ENCODE measurements at regions not wholly inside any gene's neighbourhood (a gene's known extent, or its start where the extent isn't known, plus 50 kb on each side); places are given as distances from the start of the nearest gene placed in this dataset.

- Mint-ChIP-seq H3K27ac (ENCODE audit: unreplicated experiment) (no peak overlapping the region), H3K36me3 (ENCODE audit: low read depth, unreplicated experiment) (no peaks in the 10 kb centered on the region), H3K4me3 (ENCODE audit: unreplicated experiment) (no peak overlapping the region), H3K9me3 (ENCODE audit: unreplicated experiment) (no peaks in the 10 kb centered on the region), H3K4me1 (ENCODE audit: unreplicated experiment) (no peaks in the 10 kb centered on the region), H3K27me3 (ENCODE audit: unreplicated experiment) (no peaks in the 10 kb centered on the region)
- TF ChIP-seq, protein P1, sequence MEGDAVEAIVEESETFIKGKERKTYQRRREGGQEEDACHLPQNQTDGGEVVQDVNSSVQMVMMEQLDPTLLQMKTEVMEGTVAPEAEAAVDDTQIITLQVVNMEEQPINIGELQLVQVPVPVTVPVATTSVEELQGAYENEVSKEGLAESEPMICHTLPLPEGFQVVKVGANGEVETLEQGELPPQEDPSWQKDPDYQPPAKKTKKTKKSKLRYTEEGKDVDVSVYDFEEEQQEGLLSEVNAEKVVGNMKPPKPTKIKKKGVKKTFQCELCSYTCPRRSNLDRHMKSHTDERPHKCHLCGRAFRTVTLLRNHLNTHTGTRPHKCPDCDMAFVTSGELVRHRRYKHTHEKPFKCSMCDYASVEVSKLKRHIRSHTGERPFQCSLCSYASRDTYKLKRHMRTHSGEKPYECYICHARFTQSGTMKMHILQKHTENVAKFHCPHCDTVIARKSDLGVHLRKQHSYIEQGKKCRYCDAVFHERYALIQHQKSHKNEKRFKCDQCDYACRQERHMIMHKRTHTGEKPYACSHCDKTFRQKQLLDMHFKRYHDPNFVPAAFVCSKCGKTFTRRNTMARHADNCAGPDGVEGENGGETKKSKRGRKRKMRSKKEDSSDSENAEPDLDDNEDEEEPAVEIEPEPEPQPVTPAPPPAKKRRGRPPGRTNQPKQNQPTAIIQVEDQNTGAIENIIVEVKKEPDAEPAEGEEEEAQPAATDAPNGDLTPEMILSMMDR (IDR thresholded peaks at IDR 0.05; ENCODE audit: unreplicated experiment), result no peak
- no peak for DNase-seq (ENCODE audit: low spot score)
Measured at GRCh38 chr1:30427545-30427944, 295.8 kb downstream of the MATN1 start.

DNA sequence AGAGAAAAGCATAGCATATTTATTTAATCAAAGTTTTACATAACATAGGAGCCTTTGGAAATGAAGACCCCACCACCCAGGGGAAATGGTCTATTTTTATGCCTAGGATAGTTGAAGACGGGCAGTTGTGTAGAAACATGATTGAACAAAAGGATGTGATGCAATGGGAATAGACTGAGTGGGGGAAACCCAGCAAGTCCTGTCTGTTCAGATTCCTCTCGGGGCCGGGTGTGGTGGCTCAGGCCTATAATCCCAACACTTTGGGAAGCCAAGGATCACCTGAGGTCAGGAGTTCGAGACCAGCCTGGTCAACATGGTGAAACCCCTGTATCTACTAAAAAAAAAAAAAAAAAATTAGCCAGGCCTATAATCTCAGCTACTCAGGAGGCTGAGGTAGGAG is 298.3 kb downstream of the MATN1 start:
- Mint-ChIP-seq H3K9me3 (ENCODE audit: unreplicated experiment) (no peaks in the 10 kb centered on the region), H3K4me1 (ENCODE audit: unreplicated experiment) (no peaks in the 10 kb centered on the region), H3K4me3 (ENCODE audit: unreplicated experiment) (no peak overlapping the region), H3K36me3 (ENCODE audit: low read depth, unreplicated experiment) (no peaks in the 10 kb centered on the region), H3K27ac (ENCODE audit: unreplicated experiment) (no peak overlapping the region), H3K27me3 (ENCODE audit: unreplicated experiment) (no peaks in the 10 kb centered on the region)
- no peak for DNase-seq (ENCODE audit: low spot score)
- TF ChIP-seq, protein P1 (IDR thresholded peaks at IDR 0.05; ENCODE audit: unreplicated experiment), result no peak

- H3K4me1 Mint-ChIP-seq (ENCODE audit: unreplicated experiment), result no peaks in the 10 kb centered on the region
- no peaks in the 10 kb centered on the region for H3K9me3 Mint-ChIP-seq (ENCODE audit: unreplicated experiment)
- no peak for DNase-seq (ENCODE audit: low spot score)
- TF ChIP-seq, protein P1 (IDR thresholded peaks at IDR 0.05; ENCODE audit: unreplicated experiment), result no peak
- H3K4me3 Mint-ChIP-seq (ENCODE audit: unreplicated experiment), result no peak overlapping the region
- H3K27ac Mint-ChIP-seq (ENCODE audit: unreplicated experiment), result no peak overlapping the region
- H3K36me3 Mint-ChIP-seq (ENCODE audit: low read depth, unreplicated experiment), result no peaks in the 10 kb centered on the region
- no peaks in the 10 kb centered on the region for H3K27me3 Mint-ChIP-seq (ENCODE audit: unreplicated experiment)
Measured at GRCh38 chr1:30423570-30423969, 299.8 kb downstream of the MATN1 start.

DNA sequence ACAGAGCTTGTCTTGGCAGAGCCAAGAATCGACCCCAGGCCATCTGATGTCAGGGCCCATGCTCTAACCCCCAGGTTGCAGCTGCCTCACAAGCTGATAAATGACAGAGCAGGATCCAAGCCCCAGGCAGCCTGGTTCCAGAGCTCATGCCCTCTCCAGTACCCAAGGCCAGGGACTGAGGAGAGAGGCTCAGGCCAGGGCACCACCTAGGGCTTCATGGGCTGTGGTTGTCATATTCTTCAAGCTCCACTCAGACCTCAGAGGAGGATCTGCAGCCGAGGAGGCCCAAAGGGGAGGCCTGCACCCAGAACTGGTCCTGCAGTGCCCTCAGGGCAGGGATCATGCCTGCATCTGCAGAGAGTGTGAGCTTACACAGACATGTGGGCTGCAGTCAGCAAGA is 301.1 kb downstream of the MATN1 start:
- H3K27me3 Mint-ChIP-seq (ENCODE audit: unreplicated experiment), result no peaks in the 10 kb centered on the region
- H3K36me3 Mint-ChIP-seq (ENCODE audit: low read depth, unreplicated experiment), result no peaks in the 10 kb centered on the region
- H3K4me1 Mint-ChIP-seq (ENCODE audit: unreplicated experiment), result no peaks in the 10 kb centered on the region
- H3K4me3 Mint-ChIP-seq (ENCODE audit: unreplicated experiment), result no peak overlapping the region
- TF ChIP-seq, protein P1 (IDR thresholded peaks at IDR 0.05; ENCODE audit: unreplicated experiment), result no peak
- H3K27ac Mint-ChIP-seq (ENCODE audit: unreplicated experiment), result no peak overlapping the region
- no peaks in the 10 kb centered on the region for H3K9me3 Mint-ChIP-seq (ENCODE audit: unreplicated experiment)
- DNase-seq (ENCODE audit: low spot score), result peak; percentile 1

GRCh38 chr1:30420519-30421050 is 302.8 kb downstream of the MATN1 start:
- DNase-seq (ENCODE audit: low spot score), result no peak
- H3K4me3 Mint-ChIP-seq (ENCODE audit: unreplicated experiment), result no peak overlapping the region
- no peaks in the 10 kb centered on the region for H3K27me3 Mint-ChIP-seq (ENCODE audit: unreplicated experiment)
- no peaks in the 10 kb centered on the region for H3K9me3 Mint-ChIP-seq (ENCODE audit: unreplicated experiment)
- H3K4me1 Mint-ChIP-seq (ENCODE audit: unreplicated experiment), result no peaks in the 10 kb centered on the region
- H3K27ac Mint-ChIP-seq (ENCODE audit: unreplicated experiment), result no peak overlapping the region
- TF ChIP-seq, protein P1 (IDR thresholded peaks at IDR 0.05; ENCODE audit: unreplicated experiment), result no peak
- H3K36me3 Mint-ChIP-seq (ENCODE audit: low read depth, unreplicated experiment), result no peaks in the 10 kb centered on the region

All from endothelial cell (in vitro differentiated cells).